ENCODE measurements at regions not wholly inside any gene's neighbourhood (a gene's known extent, or its start where the extent isn't known, plus 50 kb on each side); places are given as distances from the start of the nearest gene placed in this dataset.
"Not testable (repeated sequence)": the region's sequence is repeated elsewhere in the genome, so short reads cannot be mapped to it uniquely, and the experiment has no call there.

GRCh38 chr10:23777153-23777552 lies 338.3 kb downstream of the OTUD1 start:
- no peak for DNase-seq

- no peak for DNase-seq
Measured at GRCh38 chr10:23779301-23779700, 340.4 kb downstream of the OTUD1 start.

- no peak for DNase-seq
Measured at GRCh38 chr10:23780331-23780730, 341.5 kb downstream of the OTUD1 start.

- DNase-seq = no peak
Measured at GRCh38 chr10:23786594-23786993, 347.7 kb downstream of the OTUD1 start.

GRCh38 chr10:23793577-23793976 lies 354.7 kb downstream of the OTUD1 start:
- DNase-seq = no peak

GRCh38 chr10:23797452-23797851 lies 358.6 kb downstream of the OTUD1 start:
- not testable (repeated sequence) for DNase-seq

- DNase-seq = no peak
Measured at GRCh38 chr10:23804125-23804524, 365.2 kb downstream of the OTUD1 start.

GRCh38 chr10:23813687-23814086 lies 374.8 kb downstream of the OTUD1 start:
- no peak for DNase-seq

- no peak for DNase-seq
Measured at GRCh38 chr10:23818484-23818883, 379.6 kb downstream of the OTUD1 start.

GRCh38 chr10:23820792-23821191 lies 381.9 kb downstream of the OTUD1 start:
- DNase-seq = no peak

GRCh38 chr10:23824822-23825221 lies 384.1 kb upstream of the KIAA1217 start:
- no peak for DNase-seq

- DNase-seq = no peak
Measured at GRCh38 chr10:23826421-23826820, 382.5 kb upstream of the KIAA1217 start.

GRCh38 chr10:23829556-23829955 lies 379.4 kb upstream of the KIAA1217 start:
- DNase-seq = no peak

GRCh38 chr10:23834091-23834490 lies 374.8 kb upstream of the KIAA1217 start:
- DNase-seq = no peak

GRCh38 chr10:23850631-23851030 lies 358.3 kb upstream of the KIAA1217 start:
- no peak for DNase-seq

- no peak for DNase-seq
Measured at GRCh38 chr10:23859598-23859997, 349.3 kb upstream of the KIAA1217 start.

GRCh38 chr10:23864631-23865147 lies 344.2 kb upstream of the KIAA1217 start:
- no peak for DNase-seq

GRCh38 chr10:23866985-23867384 lies 342.0 kb upstream of the KIAA1217 start:
- not testable (repeated sequence) for DNase-seq

- no peak for DNase-seq
Measured at GRCh38 chr10:23868121-23868520, 340.8 kb upstream of the KIAA1217 start.

GRCh38 chr10:23869548-23869947 lies 339.4 kb upstream of the KIAA1217 start:
- DNase-seq = no peak

- no peak for DNase-seq
Measured at GRCh38 chr10:23869996-23870395, 338.9 kb upstream of the KIAA1217 start.

GRCh38 chr10:23870651-23871610 lies 338.0 kb upstream of the KIAA1217 start:
- no peak for DNase-seq

- DNase-seq = no peak
Measured at GRCh38 chr10:23872290-23872689, 336.6 kb upstream of the KIAA1217 start.

- no peak for DNase-seq
Measured at GRCh38 chr10:23877791-23878320, 331.1 kb upstream of the KIAA1217 start.

Data from NCI-H2029 treated with DMSO at 0.1 percent for 48 hours (cell line).